ENCODE measurements at regions not wholly inside any gene's neighbourhood (a gene's known extent, or its start where the extent isn't known, plus 50 kb on each side); places are given as distances from the start of the nearest gene placed in this dataset.

DNA sequence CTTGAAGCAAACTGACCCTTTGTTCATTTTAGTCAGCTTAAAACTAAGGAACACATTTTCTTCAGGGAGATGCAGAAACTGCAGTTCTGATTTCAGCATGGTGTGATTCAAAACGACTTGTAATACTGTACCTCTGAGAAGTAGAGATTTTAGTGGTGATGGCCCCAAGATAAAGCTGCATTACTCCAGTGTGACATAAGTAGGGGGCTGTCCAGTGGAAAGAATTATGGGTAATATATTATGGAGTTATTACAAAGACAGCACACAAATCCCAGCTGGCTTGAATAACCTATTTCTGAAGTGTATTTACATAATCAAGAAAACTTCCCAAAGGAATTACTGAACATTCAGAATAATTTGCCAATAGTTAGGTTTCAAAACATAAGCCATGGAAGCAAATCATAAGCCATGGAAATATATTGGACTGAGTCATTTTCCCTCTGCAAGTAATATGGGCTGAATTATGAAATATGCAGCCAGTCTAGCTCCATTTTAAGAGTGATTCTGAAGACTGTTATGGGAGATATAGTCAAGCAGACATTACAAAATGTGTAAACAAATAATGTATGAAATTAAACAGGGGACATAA lies 133.7 kb upstream of the FBXL17 start:
- no peak for TF ChIP-seq FOS (IDR thresholded peaks at IDR 0.05; ENCODE audit: borderline replicate concordance, insufficient read depth, low read length)
- TF ChIP-seq, protein P1, sequence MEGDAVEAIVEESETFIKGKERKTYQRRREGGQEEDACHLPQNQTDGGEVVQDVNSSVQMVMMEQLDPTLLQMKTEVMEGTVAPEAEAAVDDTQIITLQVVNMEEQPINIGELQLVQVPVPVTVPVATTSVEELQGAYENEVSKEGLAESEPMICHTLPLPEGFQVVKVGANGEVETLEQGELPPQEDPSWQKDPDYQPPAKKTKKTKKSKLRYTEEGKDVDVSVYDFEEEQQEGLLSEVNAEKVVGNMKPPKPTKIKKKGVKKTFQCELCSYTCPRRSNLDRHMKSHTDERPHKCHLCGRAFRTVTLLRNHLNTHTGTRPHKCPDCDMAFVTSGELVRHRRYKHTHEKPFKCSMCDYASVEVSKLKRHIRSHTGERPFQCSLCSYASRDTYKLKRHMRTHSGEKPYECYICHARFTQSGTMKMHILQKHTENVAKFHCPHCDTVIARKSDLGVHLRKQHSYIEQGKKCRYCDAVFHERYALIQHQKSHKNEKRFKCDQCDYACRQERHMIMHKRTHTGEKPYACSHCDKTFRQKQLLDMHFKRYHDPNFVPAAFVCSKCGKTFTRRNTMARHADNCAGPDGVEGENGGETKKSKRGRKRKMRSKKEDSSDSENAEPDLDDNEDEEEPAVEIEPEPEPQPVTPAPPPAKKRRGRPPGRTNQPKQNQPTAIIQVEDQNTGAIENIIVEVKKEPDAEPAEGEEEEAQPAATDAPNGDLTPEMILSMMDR (IDR thresholded peaks at IDR 0.05; ENCODE audit: extremely low read depth in 1 of 2, insufficient read depth in 1 of 2, low read depth in 1 of 2, low read length in 2 of 2): no peak
- TF ChIP-seq POLR2AphosphoS5 (IDR thresholded peaks at IDR 0.05; ENCODE audit: insufficient read depth, low read depth, low read length): no peak
- no peak for TF ChIP-seq POLR2A (IDR thresholded peaks at IDR 0.05; ENCODE audit: low read depth, low read length)
- no peak for TF ChIP-seq EZH2 (IDR thresholded peaks at IDR 0.05; ENCODE audit: borderline replicate concordance, low read depth, low read length, severe bottlenecking)
- no peak for TF ChIP-seq MYC (IDR thresholded peaks at IDR 0.05; ENCODE audit: low read depth, low read length)
- TF ChIP-seq JUN (IDR thresholded peaks at IDR 0.05; ENCODE audit: borderline replicate concordance, insufficient read depth, insufficient read length, low read depth): no peak
- TF ChIP-seq, protein P2, sequence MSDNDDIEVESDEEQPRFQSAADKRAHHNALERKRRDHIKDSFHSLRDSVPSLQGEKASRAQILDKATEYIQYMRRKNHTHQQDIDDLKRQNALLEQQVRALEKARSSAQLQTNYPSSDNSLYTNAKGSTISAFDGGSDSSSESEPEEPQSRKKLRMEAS (IDR thresholded peaks at IDR 0.05; ENCODE audit: insufficient read depth, insufficient read length): no peak

Measured in endothelial cell of umbilical vein (primary cell).